ENCODE measurements at regions not wholly inside any gene's neighbourhood (a gene's known extent, or its start where the extent isn't known, plus 50 kb on each side); places are given as distances from the start of the nearest gene placed in this dataset.

DNA sequence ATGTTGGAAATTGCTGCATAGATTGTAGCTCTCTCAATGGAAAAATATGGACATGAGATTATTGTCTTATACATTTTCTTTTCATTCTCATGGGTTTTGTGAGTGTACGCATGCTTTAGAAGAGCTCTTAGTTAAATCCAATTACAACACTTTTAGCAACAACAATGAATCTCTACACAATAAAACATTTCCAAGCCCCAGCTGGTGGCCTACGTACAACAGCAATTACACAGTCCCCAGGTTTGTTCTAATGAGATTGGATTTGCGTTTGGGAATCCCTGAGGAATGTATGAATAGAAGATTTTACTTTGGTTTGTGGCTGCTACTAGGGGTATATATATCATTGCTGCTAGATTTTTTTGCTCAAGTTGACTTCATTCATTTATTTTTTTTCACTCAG, 98.6 kb downstream of the FHDC1 start:
- no peak for DNase-seq (ENCODE audit: extremely low read depth, low read depth)

DNA sequence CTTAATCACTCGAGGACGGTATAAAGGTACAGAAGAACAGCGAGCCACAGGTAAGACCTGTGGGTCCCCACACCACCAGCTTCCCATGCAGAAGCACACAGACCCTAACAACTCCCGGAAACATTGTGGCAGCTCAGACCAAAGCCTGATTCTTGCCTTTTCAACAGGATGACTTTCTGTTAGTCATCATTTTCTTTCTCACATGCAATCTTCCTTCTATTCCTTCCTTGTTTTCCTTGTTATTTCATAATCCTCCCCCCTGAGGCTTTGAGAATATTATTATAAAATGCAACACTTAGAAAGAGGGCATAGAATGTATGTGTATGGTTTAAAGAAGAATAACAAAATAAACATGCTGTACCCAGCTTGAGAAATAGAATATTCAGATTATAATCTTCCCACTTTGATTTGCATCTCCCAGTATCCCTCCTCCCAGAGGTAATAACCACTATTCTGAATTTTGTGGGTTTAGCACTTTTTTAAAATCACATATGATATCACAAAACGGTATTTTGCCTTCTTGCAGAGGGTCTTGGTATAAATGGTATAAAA, 100.9 kb downstream of the FHDC1 start:
- peak; percentile 14 for DNase-seq (ENCODE audit: extremely low read depth, low read depth)

DNA sequence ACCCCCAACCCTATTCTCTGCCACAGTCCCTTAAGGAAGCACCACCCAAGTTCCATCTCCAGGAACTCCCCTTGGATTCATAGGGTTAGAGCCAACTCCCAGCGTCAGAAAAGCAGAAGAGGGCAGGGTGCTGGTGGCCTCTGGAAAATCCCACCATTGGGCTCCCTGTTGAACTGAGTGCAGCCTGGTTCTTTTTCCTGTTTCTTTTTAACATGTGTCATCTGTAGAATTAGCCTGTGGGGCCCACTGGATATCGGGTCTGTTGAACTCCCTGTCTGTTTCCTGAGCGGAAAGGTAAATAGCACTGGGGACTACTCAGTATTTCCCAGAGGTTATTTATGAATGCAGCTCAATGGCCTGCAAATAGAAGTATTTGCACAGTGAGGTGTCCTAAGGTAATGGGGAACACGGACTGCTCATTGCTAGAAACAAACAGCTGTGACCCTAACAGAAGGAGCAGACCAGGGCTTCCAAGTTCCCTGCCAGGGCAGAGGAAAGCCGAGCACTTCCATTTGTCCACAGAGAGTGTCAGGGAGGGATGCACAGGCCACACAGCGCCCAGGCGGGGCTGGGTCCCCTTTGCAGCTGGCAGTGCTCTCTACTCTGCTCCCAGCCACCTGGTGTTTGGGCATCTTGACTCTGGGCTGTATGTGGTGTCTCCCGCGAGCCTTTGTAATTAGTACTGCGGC, 102.6 kb downstream of the FHDC1 start:
- no peak for DNase-seq (ENCODE audit: extremely low read depth, low read depth)

DNA sequence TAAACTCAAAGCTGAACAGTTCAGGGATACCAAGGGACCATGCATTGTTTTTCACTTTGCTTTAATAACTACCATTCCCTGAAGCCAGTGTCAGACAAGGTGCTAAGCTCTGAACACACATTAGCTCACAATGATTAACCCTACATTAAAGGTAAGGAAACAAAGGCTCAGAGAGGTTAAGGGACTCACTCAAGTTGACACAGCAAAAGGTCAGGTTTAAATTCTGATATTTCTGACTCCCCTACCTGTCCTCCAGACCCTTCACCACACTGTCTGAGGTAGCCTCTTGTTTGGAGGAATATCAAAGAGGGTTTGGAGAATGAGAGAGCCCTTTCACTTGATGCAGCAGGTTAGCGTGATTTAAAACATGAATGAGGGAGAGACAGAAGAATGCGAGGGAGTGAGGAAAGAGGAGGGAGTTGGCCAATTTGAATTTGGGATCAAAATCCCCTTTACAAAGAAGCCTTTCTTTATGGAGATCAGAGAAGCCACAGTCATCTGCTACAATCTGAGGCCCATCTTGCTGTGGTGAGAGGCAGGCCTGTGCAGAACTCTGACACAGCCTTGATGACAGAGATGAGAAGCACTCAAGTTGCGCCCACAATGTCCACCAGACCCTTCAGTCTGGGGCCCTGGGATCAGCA, 103.5 kb downstream of the FHDC1 start:
- DNase-seq (ENCODE audit: extremely low read depth, low read depth) = no peak

DNA sequence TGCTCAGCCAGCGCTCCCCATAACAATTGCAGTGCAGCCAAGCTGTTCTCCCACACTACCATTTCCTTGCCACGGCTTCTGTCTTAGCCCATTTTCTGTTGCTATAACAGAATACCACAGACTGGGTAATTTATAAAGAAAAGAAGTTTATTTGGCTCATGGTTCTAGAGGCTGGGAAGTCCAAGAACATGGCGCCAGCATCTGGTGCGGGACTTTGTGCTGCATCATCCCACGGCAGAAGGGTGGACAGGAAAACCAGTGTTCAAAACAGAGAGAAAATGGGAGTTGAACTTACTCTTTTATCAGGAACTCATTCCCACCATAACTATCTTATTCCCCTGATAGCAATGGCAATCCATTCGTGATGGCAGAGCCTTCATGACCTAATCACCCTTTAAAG, 104.6 kb downstream of the FHDC1 start:
- no peak for DNase-seq (ENCODE audit: extremely low read depth, low read depth)

DNA sequence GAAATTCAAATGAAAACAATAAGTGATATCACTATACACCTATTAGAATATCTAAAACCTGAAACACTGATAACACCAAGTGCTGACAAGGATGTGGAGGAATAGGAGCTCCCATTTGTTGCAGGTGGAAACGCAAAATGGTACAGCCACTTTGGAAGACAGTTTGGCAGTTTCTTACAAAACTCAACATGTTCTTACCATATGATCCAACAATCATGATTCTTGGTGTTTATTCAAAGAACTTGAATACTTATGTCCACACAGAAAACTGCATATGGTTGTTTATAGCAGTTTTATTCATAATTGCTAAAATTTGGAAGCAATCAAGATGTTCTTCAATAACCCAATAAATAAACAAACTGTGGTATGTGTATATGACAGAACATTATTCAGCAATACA, 107.9 kb downstream of the FHDC1 start:
- no peak for DNase-seq (ENCODE audit: extremely low read depth, low read depth)

DNA sequence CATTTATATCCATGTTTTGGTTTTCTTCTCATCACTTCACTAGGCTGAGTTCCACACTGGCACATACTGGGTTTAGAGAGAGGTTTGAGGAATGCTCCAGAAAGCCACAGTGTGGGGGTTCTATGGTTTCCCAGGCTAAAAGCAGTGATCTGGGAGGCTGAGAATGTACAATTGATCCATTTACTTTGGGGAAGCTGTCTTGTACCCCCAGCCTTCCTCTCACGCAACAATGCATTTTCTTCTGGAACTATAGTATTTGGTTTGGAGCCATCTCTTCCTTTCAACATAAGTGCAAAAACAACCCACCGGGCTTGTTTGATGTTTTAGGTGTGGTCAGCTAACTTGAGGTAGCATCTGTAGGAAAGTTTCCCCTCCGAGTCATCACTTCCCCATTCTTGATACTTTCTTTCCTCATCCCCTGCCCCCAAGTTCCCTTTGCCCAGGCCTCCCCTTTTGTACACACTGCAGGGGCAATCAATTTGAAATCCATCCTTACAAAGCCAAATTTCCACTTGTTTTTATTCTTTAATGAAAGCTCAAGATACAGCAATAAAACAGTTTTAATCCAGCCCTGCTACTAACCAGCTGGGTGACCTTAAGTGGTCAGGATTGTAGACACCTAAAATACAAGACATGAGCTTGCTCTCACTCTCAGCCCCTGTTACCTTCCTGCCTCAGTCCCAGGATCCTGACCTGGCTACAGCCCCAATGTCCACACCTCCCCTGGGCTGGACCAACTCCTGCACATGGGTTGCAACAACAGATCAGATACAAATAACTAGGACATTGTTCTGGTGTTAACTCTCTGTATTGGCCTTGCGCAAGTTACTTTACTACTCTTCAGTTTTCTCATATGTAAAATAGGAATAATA, 109.2 kb downstream of the FHDC1 start:
- no peak for DNase-seq (ENCODE audit: extremely low read depth, low read depth)

DNA sequence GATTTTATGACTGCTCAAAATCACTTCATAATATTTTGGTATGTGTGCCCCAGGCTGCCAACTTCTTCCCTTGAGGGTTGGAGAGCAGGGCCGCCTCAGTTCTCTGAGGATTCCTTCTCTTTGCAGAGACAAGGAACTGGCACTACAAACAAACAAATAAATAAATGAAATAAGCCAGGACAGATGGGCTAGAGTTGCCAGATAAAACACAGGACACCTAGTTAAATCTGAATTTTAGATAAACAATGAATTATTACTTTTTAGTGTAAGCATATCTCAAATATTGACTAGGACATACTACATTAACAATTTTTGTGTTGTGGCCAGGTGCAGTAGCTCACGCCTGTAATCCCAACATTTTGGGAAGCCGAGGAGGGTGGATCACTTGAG, 122.5 kb downstream of the FHDC1 start:
- no peak for DNase-seq (ENCODE audit: extremely low read depth, low read depth)

DNA sequence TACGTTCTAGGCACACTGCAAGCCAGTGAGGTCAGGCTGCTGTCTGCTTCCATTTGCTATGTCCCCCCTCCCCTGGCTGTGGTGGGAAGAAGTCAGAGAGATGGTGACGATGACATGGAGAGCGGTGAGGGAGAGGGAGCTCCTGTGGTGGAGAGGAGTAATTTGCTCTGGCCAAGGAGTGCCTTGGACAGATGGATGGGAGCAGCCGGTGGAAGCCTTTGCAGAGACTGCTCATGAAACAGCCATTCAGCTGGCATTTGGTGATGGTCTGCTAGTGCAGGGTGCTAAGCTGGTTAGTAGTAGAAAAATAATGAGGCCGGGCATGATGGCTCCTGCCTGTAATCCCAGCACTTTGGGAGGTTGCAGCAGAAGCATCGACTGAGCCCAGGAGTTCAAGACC, 124.1 kb downstream of the FHDC1 start:
- DNase-seq (ENCODE audit: extremely low read depth, low read depth) = no peak

DNA sequence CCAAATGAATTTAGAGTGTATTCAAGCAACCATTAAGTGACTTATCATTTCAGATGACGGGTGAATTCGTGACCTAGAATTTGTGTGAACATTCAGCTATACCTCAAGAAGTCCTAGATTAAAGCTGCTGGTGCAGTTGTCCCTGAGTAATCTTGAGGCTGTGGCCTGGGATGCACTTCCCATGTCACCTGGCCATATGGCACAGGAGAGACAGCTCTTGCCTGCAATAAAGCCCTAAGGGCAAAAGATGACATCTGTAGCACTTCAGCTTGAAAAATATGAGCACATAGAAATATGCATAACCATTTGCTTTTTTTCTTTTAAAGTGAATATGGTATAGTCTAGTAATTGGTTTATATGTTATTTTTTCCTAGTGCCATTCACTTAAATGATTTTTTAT, 125.8 kb downstream of the FHDC1 start:
- no peak for DNase-seq (ENCODE audit: extremely low read depth, low read depth)

DNA sequence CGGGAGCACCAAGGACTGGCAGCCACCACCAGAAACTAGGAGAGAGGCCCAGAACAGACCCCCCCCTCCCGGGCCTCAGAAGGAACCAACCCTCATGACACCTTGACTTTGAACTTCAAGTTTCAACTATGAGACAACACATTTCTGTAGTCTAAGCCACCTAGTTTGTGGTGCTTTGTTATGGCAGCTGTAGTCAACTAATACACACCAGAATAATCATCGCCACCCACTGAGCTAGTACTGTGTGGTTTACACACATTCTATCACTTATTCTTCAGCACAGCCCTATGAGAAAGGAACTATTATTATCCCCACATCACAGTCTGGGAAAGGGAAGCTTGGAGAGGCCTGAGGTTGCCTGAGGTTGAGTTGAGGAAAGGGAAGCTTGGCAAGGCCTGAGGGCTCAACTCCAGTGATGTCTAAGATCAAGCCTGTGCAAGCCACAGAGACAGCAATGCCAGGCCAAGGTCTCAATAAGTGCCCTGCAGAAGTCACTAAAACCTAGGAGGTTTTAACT, 126.6 kb downstream of the FHDC1 start:
- DNase-seq (ENCODE audit: extremely low read depth, low read depth) = no peak

DNA sequence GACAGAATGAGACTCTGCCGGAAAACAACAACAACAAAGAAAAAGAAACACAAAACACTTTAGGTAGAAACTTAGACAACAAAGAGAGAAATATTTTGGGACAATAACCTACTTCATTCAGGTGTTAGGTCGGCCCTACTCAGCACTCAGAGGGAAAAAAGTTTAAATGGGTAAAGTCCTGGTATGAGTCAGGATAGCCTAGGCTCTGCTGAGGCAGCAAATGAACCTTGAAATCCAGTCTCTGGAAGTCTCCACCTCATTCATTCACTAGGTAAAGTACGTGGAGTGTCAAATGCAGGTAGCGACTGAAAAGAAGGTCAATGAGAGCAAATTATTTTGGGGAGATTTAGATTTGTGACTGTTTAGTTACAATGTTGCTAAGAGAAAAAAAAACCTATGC, 127.4 kb downstream of the FHDC1 start:
- no peak for DNase-seq (ENCODE audit: extremely low read depth, low read depth)

DNA sequence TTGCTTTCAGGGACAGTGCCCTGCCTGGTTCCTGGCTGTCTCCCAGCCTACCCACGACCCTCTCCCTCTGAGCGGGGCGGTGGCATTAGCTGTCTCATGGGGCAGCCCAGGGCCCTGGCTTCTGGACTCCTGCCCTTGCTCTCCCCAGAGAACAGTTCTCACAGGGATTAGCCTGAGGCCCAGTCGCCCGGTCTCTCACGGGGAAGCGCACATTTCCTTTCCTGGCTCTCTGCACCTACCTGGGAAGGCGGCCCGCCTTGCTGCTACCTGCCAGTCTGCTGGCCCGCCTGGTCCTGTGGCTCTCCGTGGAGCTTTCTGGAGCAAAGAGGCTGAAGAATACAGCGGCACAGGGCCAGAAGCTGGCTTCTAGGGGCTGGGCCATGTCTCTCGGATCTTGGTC, 128.4 kb downstream of the FHDC1 start:
- no peak for DNase-seq (ENCODE audit: extremely low read depth, low read depth)

DNA sequence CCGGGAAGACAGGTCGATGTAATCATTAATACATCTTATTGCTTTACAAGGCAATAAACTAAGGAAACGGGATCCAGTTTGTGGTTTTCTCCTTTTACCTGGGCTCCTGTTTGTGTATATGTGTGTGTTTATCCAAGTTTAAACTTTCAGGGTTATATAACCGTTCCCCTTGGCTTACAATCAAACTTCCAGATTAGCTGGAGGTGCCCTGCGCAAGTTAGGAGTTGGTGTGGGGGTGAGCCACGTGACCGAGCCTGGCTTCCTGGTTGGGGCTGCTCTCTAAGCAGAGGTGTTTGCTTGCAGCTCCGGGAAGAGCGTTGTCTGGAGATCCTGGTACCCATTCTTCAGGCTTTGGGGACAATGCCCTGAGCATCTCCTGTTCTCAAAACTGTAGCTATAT, 129.2 kb downstream of the FHDC1 start:
- DNase-seq (ENCODE audit: extremely low read depth, low read depth) = no peak

DNA sequence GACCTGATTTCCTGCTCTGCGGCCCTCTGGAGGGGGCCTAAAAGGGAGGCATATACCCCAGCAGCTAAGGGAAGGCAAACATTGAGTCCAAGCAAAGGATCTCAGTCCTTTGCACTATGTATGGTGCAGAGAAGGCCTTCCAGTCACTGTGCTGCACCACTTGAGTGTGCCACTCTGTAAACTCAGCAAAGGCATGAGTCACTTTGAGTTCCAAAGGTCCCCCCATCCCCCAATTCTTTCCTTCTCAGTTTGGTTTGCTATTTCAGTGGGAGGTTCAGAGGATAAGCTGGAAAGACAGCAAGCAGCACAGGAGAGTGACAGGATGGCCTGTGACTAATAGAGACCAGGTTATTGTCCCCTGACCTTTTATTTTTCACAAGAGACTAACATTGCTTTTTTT, 131.3 kb downstream of the FHDC1 start:
- DNase-seq (ENCODE audit: extremely low read depth, low read depth) = no peak

DNA sequence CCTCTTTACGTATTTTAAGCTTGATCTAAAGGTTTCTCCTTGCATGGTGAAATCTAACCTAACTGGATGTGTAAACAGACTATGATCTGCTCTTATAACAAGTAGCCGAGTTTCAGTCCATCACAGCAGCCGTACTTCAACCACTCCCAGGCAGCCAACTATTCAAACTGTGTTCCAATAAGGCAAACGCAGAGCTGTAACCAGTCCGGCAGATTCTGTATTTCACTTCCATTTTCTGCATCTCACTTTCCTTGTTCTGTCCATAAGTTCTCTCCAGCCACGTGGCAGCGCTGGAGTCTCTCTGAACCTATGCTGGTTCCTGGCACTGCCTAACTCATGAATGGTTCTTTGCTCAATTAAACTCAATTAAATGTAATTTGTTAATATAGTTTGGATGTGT, 132.6 kb downstream of the FHDC1 start:
- DNase-seq (ENCODE audit: extremely low read depth, low read depth) = no peak

DNA sequence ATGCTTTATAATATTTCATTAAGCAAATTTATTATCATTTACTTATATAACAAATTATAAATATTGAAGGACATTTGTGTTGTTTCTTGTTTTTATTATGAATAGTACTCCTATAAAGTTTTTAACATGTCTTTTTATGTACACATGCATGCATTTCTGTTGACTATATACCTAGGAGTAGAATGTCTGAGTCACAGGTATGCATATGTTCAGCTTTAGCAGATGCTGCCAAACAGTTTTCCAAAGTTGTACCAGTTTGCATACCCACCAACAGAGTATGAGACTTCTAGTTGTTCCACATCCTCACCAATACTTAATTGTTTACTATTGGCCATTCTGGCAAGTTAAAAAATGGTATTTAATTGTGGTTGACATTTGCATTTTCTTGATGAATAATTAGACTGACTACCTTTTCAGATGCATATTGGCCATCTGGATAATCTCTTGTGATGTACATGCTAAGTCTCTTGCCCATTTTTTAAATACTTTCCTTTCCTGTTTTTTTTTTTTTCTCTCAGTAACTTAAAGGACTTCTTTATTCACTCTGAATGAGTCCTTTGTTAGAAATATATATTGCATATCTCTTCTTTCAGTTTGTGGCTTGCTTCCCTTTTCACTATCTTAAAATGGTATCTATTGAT, 132.2 kb upstream of the TRIM2 start:
- DNase-seq (ENCODE audit: extremely low read depth, low read depth) = no peak

DNA sequence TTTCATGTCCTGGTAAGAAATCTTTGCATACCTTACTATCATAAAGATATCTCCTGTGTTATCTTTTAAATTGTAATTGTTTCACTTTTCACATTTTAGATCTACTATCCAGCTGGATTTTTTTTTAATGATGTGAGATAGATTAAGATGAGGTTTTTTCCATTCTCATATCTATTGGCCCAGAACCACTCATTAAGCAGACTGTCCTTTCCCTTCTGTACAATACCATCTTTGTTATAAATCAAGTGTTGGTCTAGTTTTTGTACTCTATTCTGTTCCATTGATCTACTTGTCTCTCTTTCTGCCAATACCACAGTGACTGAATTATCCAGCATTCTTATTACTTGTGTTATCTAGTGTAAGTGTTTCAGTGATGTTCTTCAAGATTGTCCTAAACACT, 131.6 kb upstream of the TRIM2 start:
- DNase-seq (ENCODE audit: extremely low read depth, low read depth) = no peak

DNA sequence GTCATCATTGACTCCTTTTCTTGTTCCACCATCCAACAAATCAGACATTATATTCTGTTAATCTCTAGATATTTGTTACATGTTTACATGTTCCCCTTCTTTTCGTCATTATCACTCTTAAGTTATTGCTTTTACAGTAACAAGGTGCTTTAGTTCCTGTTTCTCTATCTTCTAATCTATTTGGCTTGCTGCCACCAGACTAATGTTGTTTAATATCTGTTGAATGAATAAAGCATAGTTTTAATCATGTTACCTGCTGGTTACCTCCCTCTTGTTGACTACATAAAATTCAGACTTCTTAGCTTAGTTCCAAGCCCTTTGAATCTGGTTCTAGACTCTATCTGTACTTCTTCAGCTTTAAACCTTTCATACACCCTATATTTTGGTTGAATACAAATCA, 129.8 kb upstream of the TRIM2 start:
- no peak for DNase-seq (ENCODE audit: extremely low read depth, low read depth)

DNA sequence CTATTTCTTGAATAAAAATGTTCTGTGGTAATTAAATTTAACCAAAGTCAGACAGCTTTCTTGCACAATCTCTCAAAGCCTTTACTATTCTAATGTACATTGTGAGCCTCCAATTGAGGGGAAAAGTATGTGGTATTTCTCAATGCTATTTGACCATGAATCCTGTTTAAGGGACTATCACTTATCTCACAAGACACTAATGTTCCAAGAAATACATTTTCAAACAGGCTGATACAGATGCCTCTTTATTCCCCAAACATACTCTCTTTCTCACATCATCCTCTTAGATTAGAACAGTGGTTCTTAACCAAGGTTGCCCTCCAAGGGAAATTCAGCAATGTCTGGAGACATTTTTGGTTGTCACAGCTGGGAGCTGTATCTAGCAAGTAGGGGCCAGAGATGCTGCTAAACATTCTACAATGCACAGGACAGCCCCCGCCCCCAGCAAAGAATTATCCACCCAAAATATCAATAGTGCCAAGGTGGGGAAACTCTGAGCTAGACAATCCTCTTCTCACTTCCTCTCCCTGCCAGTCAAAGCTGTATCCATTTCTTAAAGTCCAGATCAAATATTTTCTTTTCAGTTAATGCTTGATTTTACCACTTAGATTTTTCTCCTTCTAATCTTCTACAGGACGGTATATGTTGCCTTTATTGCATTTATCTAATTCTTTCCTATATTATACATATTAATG, 129.2 kb upstream of the TRIM2 start:
- no peak for DNase-seq (ENCODE audit: extremely low read depth, low read depth)

Measured in NCI-H460 (cell line).